ENCODE measurements at regions not wholly inside any gene's neighbourhood (a gene's known extent, or its start where the extent isn't known, plus 50 kb on each side); places are given as distances from the start of the nearest gene placed in this dataset.

GRCh38 chr3:72470904-72471417 lies 377.3 kb downstream of the SHQ1 start:
- H3K9me3 ChIP-seq (ENCODE audit: low read depth, low read length, poor library complexity, severe bottlenecking) = no peaks in the 10 kb centered on the region
- ChIA-PET POLR2A (ENCODE audit: low non-redundant PET) (no interaction called here), CTCF (no interaction called here)
- BruUV-seq (replicated peaks) = no TSS peak
- TF ChIP-seq CTCF (conservative IDR thresholded peaks at IDR 0.05; ENCODE audit: low read depth, low read length) (no peak), EZH2 (IDR thresholded peaks at IDR 0.05; ENCODE audit: borderline replicate concordance, low read depth, low read length, poor library complexity, severe bottlenecking) (no peak)
- H3K4me3 ChIP-seq (ENCODE audit: low read depth, low read length, poor library complexity, severe bottlenecking) = no peak overlapping the region
- H3K36me3 ChIP-seq (ENCODE audit: insufficient read depth, low read length, poor library complexity, severe bottlenecking) = no peaks in the 10 kb centered on the region
- intact Hi-C loops (cut with micrococcal nuclease; ENCODE audit: unreplicated experiment) = no loop called here
- H3K27ac ChIP-seq (ENCODE audit: low read depth, low read length, poor library complexity, severe bottlenecking) = no peak overlapping the region
- no peaks in the 10 kb centered on the region for H3K27me3 ChIP-seq (replicated peaks; ENCODE audit: insufficient read depth, low read depth, low read length, poor library complexity)
- DNase-seq (ENCODE audit: low spot score) = no peak
- H3K4me1 ChIP-seq (ENCODE audit: insufficient read depth, low read length, poor library complexity, severe bottlenecking) = no peaks in the 10 kb centered on the region

- H3K9me3 ChIP-seq (ENCODE audit: low read depth, low read length, poor library complexity, severe bottlenecking) = no peaks in the 10 kb centered on the region
- H3K4me1 ChIP-seq (ENCODE audit: insufficient read depth, low read length, poor library complexity, severe bottlenecking) = no peaks in the 10 kb centered on the region
- TF ChIP-seq EZH2 (IDR thresholded peaks at IDR 0.05; ENCODE audit: borderline replicate concordance, low read depth, low read length, poor library complexity, severe bottlenecking) (no peak), CTCF (conservative IDR thresholded peaks at IDR 0.05; ENCODE audit: low read depth, low read length) (no peak)
- ChIA-PET CTCF (no interaction called here), POLR2A (ENCODE audit: low non-redundant PET) (no interaction called here)
- no peak overlapping the region for H3K27ac ChIP-seq (ENCODE audit: low read depth, low read length, poor library complexity, severe bottlenecking)
- no peak overlapping the region for H3K4me3 ChIP-seq (ENCODE audit: low read depth, low read length, poor library complexity, severe bottlenecking)
- no TSS peak for BruUV-seq (replicated peaks)
- intact Hi-C loops (cut with micrococcal nuclease; ENCODE audit: unreplicated experiment) = no loop called here
- H3K36me3 ChIP-seq (ENCODE audit: insufficient read depth, low read length, poor library complexity, severe bottlenecking) = no peaks in the 10 kb centered on the region
- no peak for DNase-seq (ENCODE audit: low spot score)
- no peaks in the 10 kb centered on the region for H3K27me3 ChIP-seq (replicated peaks; ENCODE audit: insufficient read depth, low read depth, low read length, poor library complexity)
Measured at GRCh38 chr3:72465853-72466252, 382.4 kb downstream of the SHQ1 start.

GRCh38 chr3:72463083-72463482 lies 385.2 kb downstream of the SHQ1 start:
- TF ChIP-seq CTCF (conservative IDR thresholded peaks at IDR 0.05; ENCODE audit: low read depth, low read length) (no peak), EZH2 (IDR thresholded peaks at IDR 0.05; ENCODE audit: borderline replicate concordance, low read depth, low read length, poor library complexity, severe bottlenecking) (no peak)
- Histone ChIP-seq H3K27me3 (replicated peaks; ENCODE audit: insufficient read depth, low read depth, low read length, poor library complexity) (no peaks in the 10 kb centered on the region), H3K9me3 (ENCODE audit: low read depth, low read length, poor library complexity, severe bottlenecking) (no peaks in the 10 kb centered on the region), H3K4me3 (ENCODE audit: low read depth, low read length, poor library complexity, severe bottlenecking) (no peak overlapping the region), H3K27ac (ENCODE audit: low read depth, low read length, poor library complexity, severe bottlenecking) (no peak overlapping the region), H3K36me3 (ENCODE audit: insufficient read depth, low read length, poor library complexity, severe bottlenecking) (no peaks in the 10 kb centered on the region), H3K4me1 (ENCODE audit: insufficient read depth, low read length, poor library complexity, severe bottlenecking) (no peaks in the 10 kb centered on the region)
- DNase-seq (ENCODE audit: low spot score) = no peak
- no TSS peak for BruUV-seq (replicated peaks)
- intact Hi-C loops (cut with micrococcal nuclease; ENCODE audit: unreplicated experiment) = no loop called here
- ChIA-PET POLR2A (ENCODE audit: low non-redundant PET) (no interaction called here), CTCF (no interaction called here)
